Stimulated activated CD4-positive, alpha-beta T cell treated with anti-CD3 and anti-CD28 coated beads, TNF-alpha, amount 100 ng/mL, for 24 hours (primary cell): ENCODE measurements at regions not wholly inside any gene's neighbourhood (a gene's known extent, or its start where the extent isn't known, plus 50 kb on each side); places are given as distances from the start of the nearest gene placed in this dataset.
"Not testable (repeated sequence)": the region's sequence is repeated elsewhere in the genome, so short reads cannot be mapped to it uniquely, and the experiment has no call there.

ENCODE experiments used
- DNase-seq, 3 experiments: peaks; one replicate each; pipeline ENCODE4 v3.0.0-alpha.2; 2020; ENCODE audit warnings: low read depth in 3 of 3

- no peak for DNase-seq
These were observed 306.0 kb downstream of the FOXL1 start for GRCh38 chr16:86884390-86884650.

GRCh38 chr16:86885139-86885538 lies 306.8 kb downstream of the FOXL1 start:
- no peak for DNase-seq

DNA sequence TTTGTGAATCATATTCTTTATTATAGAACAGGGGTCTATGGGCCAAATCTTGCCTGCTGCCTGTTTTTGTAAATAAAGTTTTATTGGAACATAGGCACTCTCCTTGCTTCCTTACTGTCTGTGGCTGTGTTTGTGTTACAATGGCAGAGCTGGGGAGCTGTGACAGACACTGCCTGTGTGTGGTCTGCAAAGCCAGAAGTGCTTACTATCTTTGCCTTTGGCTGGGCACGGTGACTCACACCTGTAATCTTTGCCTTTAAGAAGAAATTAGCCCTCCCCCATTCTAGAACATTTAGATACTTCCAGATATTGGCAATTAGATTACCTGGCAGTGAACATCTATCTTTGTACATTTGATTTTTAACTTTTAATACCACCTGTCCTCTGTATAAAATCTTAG lies 308.3 kb downstream of the FOXL1 start:
- no peak for DNase-seq

DNA sequence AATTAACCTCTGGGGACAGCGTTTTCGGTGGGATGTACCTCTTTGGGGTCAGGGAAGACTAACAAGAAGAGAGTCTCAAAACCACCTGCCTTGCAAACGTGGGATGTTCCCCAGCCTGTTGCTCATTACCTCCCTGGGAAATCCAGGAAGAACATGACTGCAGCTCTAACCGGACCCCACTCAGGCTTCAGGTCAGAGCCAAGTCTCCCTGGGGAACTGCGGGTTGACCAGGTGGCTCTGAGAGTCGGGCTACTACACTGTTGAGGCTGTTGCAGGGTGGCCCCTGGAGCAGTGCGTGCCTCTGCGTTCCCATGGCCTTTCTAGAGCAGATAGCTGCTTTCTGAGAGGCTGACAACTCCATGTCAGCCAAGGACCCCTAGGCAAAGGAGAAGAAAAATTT lies 309.1 kb downstream of the FOXL1 start:
- DNase-seq, result no peak

GRCh38 chr16:86888231-86889053 lies 310.1 kb downstream of the FOXL1 start:
- DNase-seq, result no peak

DNA sequence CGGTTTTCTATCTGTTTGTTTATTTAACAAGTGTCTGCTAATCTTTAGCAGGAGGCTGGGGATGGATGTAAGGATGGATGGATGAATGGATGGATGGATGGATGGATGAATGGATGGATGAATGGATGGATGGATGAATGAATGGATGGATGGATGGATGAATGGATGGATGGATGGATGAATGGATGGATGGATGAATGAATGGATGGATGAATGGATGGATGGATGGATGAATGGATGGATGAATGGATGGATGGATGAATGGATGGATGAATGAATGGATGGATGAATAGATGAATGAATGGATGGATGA lies 310.7 kb downstream of the FOXL1 start:
- DNase-seq, result not testable (repeated sequence)

DNA sequence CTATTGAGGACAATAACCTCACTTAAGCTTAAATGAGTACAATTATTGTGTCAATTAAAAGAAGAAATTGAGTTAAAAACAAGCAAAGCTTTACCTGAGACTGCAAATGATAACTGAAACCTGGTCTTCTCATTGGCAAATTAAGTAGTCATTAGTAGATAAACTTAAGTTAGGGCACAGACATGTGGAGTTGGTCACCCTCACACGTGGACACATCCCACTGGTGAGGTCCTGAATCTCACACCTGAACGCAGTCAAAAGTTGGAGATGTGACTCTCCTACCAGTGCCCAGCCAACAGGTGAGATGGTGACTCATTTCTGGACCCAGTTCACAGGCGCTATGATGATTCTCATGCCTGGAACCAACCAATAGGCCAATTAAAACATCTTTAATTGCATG lies 311.6 kb downstream of the FOXL1 start:
- DNase-seq, result no peak

DNA sequence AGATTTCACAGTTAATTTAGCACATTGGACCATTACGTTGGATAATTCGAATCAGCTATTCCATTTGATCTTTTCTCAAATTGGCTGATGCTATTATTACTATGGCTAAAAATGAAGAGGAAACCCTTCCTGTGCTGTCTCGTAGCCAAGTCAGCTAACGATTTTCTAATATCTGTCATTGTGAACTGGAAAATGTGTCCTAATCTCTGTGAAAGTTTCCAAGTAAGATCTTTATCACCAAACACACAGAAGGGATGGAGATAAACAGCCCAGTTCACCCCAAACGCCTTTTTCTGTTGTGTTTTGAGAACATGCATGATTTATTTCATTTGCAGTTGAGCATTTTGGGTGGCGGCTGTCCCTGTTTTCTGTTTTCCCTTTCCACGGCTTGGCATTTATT lies 312.8 kb downstream of the FOXL1 start:
- no peak for DNase-seq

DNA sequence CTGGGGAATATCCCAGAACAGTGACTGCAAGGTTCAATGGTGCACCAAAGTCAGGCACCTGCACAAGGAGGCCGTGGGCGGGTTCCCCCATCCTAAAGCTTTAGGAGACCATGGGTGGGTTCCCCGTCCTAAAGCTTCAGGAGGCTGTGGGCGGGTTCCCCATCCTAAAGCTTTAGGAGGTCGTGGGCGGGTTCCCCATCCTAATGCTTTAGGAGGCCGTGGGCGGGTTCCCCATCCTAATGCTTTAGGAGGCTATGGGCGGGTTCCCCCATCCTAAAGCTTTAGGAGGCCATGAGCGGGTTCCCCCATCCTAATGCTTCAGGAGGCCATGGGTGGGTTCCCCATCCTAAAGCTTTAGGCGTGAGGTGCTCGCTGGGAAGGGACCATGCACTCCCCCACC lies 313.3 kb downstream of the FOXL1 start:
- no peak for DNase-seq

DNA sequence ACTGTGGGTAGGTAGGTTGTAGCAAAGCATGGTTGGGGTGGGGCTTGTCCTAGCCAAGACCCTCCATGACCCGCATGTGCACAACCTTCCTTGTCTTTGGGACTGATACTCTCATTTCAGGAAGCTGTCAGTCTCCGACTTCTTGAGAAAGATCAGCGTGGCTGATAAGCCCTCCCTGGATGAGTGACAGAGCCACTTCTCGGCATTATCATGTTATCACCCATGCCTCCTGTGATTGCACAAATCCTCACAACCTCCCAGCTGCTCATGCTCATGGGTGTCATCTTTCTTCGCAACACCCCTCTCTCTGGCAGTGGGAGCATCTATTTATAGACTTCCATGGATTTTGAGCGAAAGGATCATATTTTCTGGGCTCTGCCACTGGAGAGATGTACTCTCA lies 314.2 kb downstream of the FOXL1 start:
- no peak for DNase-seq

- no peak for DNase-seq
These were observed 315.2 kb downstream of the FOXL1 start for GRCh38 chr16:86893506-86893905.

DNA sequence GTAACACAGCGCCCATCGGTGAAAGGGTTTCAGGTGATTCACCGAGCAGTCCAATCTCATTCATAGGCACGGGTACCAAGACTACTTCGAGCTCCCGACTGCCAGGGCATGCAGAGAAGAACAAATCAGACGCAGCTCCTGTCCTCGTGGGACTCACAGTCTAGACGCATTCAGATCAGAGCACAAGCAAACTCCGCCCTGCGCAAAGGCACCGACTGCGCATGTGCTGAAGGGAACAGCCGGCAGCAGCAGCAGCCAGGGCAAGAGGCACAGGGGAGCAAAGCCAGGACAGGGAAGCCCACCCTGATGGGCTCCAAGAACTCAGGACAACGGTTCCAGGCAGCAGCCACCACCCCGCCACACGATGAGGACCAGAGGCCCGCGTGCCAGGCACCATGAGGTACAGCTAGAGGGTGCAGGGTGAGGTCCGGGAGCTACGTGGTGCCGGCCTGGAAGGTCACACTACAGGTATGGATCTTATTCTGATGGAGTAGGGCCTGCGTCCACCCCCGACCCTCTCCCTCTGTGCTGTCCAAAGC lies 315.7 kb downstream of the FOXL1 start:
- no peak for DNase-seq

DNA sequence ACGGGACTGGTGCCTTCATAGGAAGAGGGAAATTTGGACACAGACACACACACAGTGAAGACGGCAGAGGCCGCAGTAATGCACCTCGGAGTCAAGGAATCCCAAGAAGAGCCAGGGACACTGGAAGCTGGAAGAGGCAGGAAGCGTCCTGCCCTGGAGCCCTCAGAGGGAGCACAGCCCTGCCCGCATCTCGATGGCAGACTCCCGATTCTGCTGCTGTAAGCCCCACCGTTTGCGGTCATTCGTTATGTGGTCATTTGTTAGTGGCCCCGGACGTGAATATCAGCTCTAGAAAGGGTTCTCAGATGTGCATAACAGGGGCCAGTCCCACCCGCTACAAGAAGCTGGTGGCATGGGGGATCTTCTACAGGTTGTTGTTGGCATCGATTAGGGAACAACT lies 316.6 kb downstream of the FOXL1 start:
- DNase-seq, result no peak

GRCh38 chr16:86895606-86896005 lies 317.3 kb downstream of the FOXL1 start:
- DNase-seq, result no peak

DNA sequence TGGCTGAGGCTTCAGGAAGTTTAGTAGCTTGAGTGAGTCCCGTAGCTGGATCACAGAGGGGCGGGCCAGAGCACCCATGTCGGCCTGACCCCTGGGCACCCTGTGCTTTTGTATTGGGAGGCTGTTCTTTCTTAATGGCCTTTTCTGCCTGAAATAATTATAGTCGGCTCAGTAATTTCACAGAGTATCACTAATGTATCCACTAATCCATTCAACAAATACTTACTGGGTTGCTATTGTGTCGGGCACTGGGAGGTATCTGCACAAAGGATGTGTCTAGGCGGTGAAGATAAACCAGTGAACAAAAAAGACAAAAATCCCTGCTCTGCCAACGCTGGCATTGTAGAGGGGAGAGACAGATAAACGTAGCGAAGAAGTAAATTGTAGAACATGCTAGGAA lies 318.6 kb downstream of the FOXL1 start:
- DNase-seq, result no peak

DNA sequence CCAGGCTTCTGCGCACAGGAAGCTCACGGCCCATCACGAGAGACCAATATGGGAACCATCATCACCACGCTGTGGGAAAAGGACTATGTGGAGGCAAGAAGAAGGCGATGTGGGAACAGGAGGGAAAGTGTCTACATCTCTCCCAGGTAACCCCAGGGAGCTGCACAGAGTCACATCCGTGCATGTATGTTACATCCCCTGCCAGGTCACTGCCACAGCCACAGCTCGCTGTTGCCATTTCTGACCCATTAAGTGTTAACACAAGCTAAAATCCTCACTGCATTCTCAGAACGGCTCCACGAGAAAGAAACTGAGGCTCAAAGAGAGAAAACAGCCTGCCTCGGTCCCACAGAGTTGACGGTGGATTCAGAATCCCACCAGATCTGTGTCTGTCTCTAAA lies 319.1 kb downstream of the FOXL1 start:
- DNase-seq, result no peak

GRCh38 chr16:86898386-86898785 lies 320.0 kb downstream of the FOXL1 start:
- DNase-seq, result no peak

DNA sequence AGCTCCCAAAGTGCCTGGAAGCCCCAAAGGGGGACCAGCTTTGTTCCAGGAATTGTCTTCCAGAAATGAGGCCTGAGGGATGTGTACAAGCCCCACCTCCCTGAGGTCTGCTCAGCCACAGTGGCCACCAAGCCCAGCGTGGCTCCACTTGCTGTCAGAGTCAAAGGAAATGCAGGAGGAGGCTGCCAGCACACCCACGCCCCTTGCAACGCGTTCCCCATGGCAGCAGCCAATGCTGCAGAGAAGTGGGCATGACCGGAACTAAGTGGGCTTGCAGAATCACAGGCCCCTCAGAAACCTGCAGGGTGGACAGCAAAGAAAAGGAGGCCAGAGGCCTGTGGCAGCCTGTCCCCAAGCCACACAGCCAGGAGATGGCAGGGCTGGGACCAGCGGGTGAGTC lies 320.8 kb downstream of the FOXL1 start:
- DNase-seq, result no peak

DNA sequence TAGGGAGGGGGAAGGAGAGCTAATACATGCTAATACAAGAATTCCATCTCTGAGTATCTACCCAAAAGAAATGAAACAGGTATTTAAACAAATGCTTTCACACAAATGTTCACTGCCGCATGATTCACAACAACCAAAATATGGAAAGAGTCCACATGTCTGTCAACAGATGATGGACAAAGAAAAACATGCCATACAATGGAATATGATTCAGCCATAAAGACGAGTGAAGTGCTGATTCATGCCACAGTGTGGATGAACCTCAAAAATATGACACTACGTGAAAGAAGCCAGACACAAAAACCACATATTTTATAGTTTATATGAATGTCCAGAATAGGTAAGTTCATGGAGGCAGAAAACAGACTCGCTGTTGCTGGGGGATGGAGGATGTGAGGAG lies 321.4 kb downstream of the FOXL1 start:
- no peak for DNase-seq

GRCh38 chr16:86901483-86901882 lies 323.1 kb downstream of the FOXL1 start:
- DNase-seq, result no peak

DNA sequence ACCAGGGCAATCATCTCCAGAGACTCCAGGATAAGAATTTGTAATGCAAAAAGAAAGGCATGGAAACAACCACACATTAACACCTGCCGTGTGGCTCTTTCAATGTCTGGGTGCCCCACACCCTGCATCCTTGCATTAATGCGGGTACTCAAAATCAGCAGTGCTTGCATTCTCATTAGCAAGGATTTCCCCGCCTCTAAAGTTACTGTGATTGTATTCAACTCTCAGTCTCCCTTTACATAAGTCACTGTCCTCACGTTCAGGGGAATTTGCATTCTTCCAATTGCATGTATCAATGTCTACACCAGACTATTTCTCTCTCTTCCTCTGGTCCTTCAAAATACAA lies 324.3 kb downstream of the FOXL1 start:
- no peak for DNase-seq

DNA sequence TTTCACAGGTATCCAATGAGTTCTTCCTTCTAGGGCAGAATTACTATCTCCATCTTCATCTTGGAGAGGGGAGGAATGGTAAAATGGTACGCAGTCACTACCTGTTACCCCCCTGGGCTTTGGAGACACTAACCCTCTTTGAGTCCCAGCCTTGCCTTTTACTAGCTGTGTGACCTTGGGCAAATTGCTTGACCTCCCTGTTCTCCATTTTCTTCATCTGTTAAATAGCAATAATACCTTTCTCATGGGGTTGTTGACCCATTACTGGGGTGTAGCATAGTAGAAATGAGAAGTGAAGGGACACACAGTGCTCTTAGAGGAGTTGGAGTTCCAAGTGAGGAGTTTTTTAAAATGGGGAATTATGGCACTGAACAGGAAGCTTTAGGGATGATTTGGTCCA lies 324.7 kb downstream of the FOXL1 start:
- DNase-seq, result no peak

DNA sequence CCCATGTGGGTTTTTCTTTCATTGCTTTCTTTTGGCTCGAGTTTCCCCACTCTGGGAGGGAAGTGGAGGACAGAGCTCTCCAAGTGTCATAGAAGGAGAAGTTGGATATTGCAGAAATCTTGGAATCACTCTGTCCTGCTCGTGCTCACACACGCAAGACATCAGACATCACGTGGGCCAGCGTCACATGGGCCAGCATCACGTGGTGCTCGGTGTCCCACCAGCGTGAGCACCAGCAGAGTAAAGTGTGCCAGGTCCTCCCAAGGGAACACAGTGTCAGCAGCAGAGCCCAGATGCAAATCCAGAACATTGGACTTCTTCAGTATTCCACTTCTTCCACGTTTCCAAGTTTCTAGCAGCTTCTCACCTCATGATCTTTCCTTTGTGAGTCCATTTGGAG lies 327.0 kb downstream of the FOXL1 start:
- DNase-seq, result no peak

DNA sequence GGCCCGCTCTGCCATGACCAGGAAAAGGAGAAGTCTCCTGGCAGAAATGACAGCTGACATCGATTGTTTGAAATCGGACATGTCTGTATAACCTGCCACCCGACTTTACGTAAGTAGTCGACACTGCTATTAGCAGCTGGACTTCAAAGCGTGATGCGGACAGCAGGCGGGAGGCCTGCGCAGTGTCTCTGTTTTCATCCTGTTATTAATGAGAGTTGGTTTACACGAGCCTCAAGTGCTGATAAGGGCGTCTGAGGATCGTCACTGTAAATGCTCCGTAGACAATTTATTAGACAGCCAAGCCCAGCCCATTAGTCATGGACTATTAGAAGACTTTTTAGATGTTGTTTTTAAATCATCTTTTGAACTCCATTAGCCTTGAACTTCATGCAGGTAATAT lies 328.3 kb downstream of the FOXL1 start:
- no peak for DNase-seq
